Smooth muscle cell (in vitro differentiated cells): ENCODE measurements at regions not wholly inside any gene's neighbourhood (a gene's known extent, or its start where the extent isn't known, plus 50 kb on each side); places are given as distances from the start of the nearest gene placed in this dataset.

Experiments used
- DNase-seq: peaks from one replicate; lab custom pipeline; 2025; ENCODE audit not compliant: unreplicated experiment; lab: John Stamatoyannopoulos, UW
- H2AFZ ChIP-seq: fragments of 200-600 bp; sonication (generic); 2 replicates; pipeline ENCODE4 v1.6.0; 2016; ENCODE audit warnings: antibody characterized with exemption, low read depth, mild to moderate bottlenecking
- H3F3A ChIP-seq: fragments of 200-600 bp; sonication (generic); 2 replicates; pipeline ENCODE4 v1.6.0; 2017; ENCODE audit warnings: antibody characterized with exemption, low read depth
- H3K27ac ChIP-seq: fragments of 200-600 bp; sonication (generic); 2 replicates; pipeline ENCODE4 v1.5.1; 2016; ENCODE audit warnings: low read depth, mild to moderate bottlenecking
- H3K27me3 ChIP-seq: fragments of 200-600 bp; sonication (generic); 2 replicates; pipeline ENCODE4 v1.6.1; 2016; ENCODE audit warnings: low read depth, mild to moderate bottlenecking
- H3K36me3 ChIP-seq: fragments of 200-600 bp; sonication (generic); 2 replicates; pipeline ENCODE4 v1.5.1; 2016; ENCODE audit warnings: low read depth
- H3K4me1 ChIP-seq: fragments of 200-600 bp; sonication (generic); 2 replicates; pipeline ENCODE4 v1.5.1; 2016; ENCODE audit warnings: low read depth
- H3K4me2 ChIP-seq: fragments of 200-600 bp; sonication (generic); 2 replicates; pipeline ENCODE4 v1.6.0; 2016; ENCODE audit warnings: mild to moderate bottlenecking
- H3K4me3 ChIP-seq: fragments of 200-600 bp; sonication (generic); 2 replicates; pipeline ENCODE4 v1.5.1; 2016; ENCODE audit warnings: mild to moderate bottlenecking
- H3K79me2 ChIP-seq: fragments of 200-600 bp; sonication (generic); 2 replicates; pipeline ENCODE4 v1.6.0; 2016; ENCODE audit warnings: low read depth, mild to moderate bottlenecking
- H3K9ac ChIP-seq: fragments of 200-600 bp; sonication (generic); 2 replicates; pipeline ENCODE4 v1.6.0; 2016; ENCODE audit warnings: low read depth
- H3K9me3 ChIP-seq: fragments of 200-600 bp; sonication (generic); replicated peaks from 2 replicates; pipeline ENCODE4 v1.5.1; 2016; ENCODE audit warnings: low read depth
- H4K20me1 ChIP-seq: fragments of 200-600 bp; sonication (generic); 2 replicates; pipeline ENCODE4 v1.6.0; 2016; ENCODE audit warnings: low read depth
- WGBS: methylation state at CpG from one replicate; pipeline ENCODE4 v1.1.7; 2016; ENCODE audit warnings: low lambda C conversion rate; 5-methylcytosine and 5-hydroxymethylcytosine counted together
- TF ChIP-seq, protein P1 (sequence below): fragments of 200-600 bp; sonication (generic); IDR thresholded peaks from 2 replicates; pipeline ENCODE4 v1.5.1; 2017; ENCODE audit warnings: borderline replicate concordance, mild to moderate bottlenecking, antibody characterized with exemption; ENCODE audit not compliant: insufficient read depth, poor library complexity, severe bottlenecking

DNA sequence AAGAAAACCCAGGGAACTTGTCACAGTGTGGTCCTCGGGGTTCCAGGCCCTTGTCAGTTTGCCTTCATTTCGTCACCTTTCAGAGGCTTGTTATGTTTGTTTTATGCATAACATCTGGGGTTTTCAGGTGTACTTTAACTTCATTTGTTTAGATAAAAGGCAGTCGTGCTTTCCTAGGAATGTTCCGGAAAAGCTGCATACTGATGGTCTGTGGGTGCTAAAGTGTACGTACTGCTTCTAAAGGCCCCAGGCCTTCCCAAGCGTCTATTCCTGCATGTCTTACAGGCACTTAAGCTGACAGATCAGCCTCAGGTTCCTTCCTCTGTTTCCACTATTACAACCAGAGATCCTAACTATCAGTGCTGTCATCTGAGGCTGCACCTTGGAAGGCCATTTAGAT, 95.6 kb upstream of the ANKH start:
- Histone ChIP-seq H3K27me3 (no peaks in the 10 kb centered on the region), H3F3A (no peaks in the 10 kb centered on the region), H2AFZ (no peak overlapping the region), H3K4me3 (no peak overlapping the region), H4K20me1 (no peaks in the 10 kb centered on the region), H3K36me3 (no peaks in the 10 kb centered on the region), H3K4me1 (no peaks in the 10 kb centered on the region), H3K4me2 (no peak overlapping the region), H3K9me3 (no peaks in the 10 kb centered on the region), H3K27ac (no peak overlapping the region), H3K9ac (no peak overlapping the region), H3K79me2 (no peaks in the 10 kb centered on the region)
- TF ChIP-seq, protein P1, sequence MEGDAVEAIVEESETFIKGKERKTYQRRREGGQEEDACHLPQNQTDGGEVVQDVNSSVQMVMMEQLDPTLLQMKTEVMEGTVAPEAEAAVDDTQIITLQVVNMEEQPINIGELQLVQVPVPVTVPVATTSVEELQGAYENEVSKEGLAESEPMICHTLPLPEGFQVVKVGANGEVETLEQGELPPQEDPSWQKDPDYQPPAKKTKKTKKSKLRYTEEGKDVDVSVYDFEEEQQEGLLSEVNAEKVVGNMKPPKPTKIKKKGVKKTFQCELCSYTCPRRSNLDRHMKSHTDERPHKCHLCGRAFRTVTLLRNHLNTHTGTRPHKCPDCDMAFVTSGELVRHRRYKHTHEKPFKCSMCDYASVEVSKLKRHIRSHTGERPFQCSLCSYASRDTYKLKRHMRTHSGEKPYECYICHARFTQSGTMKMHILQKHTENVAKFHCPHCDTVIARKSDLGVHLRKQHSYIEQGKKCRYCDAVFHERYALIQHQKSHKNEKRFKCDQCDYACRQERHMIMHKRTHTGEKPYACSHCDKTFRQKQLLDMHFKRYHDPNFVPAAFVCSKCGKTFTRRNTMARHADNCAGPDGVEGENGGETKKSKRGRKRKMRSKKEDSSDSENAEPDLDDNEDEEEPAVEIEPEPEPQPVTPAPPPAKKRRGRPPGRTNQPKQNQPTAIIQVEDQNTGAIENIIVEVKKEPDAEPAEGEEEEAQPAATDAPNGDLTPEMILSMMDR = no peak
- 89% methylated on average over 6 of the region's 6 CpGs for WGBS
- no peak for DNase-seq

DNA sequence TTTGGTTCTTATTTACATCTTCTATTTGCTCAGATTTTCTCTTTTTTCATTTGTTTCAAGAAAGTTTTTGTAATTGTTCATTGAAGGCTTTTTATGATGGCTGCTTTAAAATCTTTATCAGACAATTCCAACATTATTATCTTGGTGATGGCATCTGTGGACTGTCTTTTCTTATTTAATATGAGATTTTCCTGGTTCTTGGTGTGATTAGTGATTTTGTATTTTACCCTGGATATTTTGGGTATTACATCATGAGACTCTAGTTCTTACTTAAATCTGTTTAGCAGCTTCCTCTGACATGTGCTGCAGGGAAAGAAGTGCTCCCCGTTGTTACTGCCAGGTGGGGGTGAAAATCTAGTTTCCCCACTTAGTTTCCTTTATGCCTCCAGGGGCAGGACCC, 94.2 kb upstream of the ANKH start:
- Histone ChIP-seq H3K27me3 (no peaks in the 10 kb centered on the region), H2AFZ (no peak overlapping the region), H3K4me3 (no peak overlapping the region), H4K20me1 (no peaks in the 10 kb centered on the region), H3K4me2 (no peak overlapping the region), H3F3A (no peaks in the 10 kb centered on the region), H3K4me1 (no peaks in the 10 kb centered on the region), H3K36me3 (no peaks in the 10 kb centered on the region), H3K79me2 (no peaks in the 10 kb centered on the region), H3K9ac (no peak overlapping the region), H3K9me3 (no peaks in the 10 kb centered on the region), H3K27ac (no peak overlapping the region)
- TF ChIP-seq, protein P1 = no peak
- 78% methylated on average over 1 of the region's 1 CpG for WGBS
- DNase-seq = no peak

DNA sequence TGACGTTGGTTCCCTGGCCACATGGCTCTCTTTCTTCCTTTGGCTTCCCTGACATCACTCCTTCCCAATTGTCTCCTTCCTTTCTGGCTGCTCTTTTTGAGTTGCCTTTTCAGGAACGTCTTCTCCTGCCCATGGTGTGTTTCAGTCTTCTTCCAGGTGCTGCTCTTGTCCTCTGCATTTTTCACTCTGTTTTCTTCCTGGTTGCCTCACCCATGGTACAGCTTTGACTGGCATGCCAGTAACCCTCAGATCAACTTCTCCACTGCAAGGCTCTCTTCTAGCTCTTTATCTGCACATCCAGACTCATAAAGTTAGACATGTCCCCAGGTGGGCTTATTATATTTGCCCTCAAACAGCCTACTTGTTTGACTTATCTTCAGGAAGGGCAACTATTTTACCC, 91.0 kb upstream of the ANKH start:
- Histone ChIP-seq H3K9ac (no peak overlapping the region), H3K36me3 (no peaks in the 10 kb centered on the region), H3K27me3 (no peaks in the 10 kb centered on the region), H3F3A (no peaks in the 10 kb centered on the region), H4K20me1 (no peaks in the 10 kb centered on the region), H3K4me2 (no peak overlapping the region), H2AFZ (no peak overlapping the region), H3K4me1 (no peaks in the 10 kb centered on the region), H3K4me3 (no peak overlapping the region), H3K27ac (no peak overlapping the region), H3K9me3 (no peaks in the 10 kb centered on the region), H3K79me2 (no peaks in the 10 kb centered on the region)
- TF ChIP-seq, protein P1 = no peak
- 78% methylated on average over 2 of the region's 2 CpGs for WGBS
- no peak for DNase-seq

DNA sequence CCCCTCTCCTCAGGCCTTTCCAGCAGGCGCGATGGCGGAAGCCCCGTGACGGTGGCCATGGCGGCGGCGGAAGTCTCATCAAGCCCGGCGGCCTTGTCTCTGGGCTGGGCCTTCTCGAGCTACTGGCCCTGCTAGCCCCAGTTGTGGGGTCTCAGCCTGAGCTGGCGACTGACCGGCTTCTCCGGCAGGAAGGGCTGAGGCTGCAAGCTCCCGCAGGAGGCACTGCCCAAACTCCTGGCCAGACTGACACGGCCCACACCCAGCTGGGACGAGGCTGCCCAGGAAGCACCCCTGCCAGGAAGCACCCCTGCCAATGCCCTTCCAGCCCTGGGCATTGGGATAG, 88.5 kb upstream of the ANKH start:
- H4K20me1 ChIP-seq = no peaks in the 10 kb centered on the region
- no peak overlapping the region for H3K4me3 ChIP-seq
- no peak overlapping the region for H3K27ac ChIP-seq
- H3K27me3 ChIP-seq = no peaks in the 10 kb centered on the region
- peaks cover 3% of the 10 kb centered on the region for H3F3A ChIP-seq
- TF ChIP-seq, protein P1 = no peak
- no peak overlapping the region for H2AFZ ChIP-seq
- no peak for DNase-seq
- no peaks in the 10 kb centered on the region for H3K36me3 ChIP-seq
- no peaks in the 10 kb centered on the region for H3K4me1 ChIP-seq
- H3K79me2 ChIP-seq = no peaks in the 10 kb centered on the region
- WGBS = 95% methylated on average over 17 of the region's 17 CpGs
- H3K9ac ChIP-seq = no peak overlapping the region
- H3K4me2 ChIP-seq = no peak overlapping the region
- H3K9me3 ChIP-seq = no peaks in the 10 kb centered on the region
